ENCODE measurements at regions not wholly inside any gene's neighbourhood (a gene's known extent, or its start where the extent isn't known, plus 50 kb on each side); places are given as distances from the start of the nearest gene placed in this dataset.

DNA sequence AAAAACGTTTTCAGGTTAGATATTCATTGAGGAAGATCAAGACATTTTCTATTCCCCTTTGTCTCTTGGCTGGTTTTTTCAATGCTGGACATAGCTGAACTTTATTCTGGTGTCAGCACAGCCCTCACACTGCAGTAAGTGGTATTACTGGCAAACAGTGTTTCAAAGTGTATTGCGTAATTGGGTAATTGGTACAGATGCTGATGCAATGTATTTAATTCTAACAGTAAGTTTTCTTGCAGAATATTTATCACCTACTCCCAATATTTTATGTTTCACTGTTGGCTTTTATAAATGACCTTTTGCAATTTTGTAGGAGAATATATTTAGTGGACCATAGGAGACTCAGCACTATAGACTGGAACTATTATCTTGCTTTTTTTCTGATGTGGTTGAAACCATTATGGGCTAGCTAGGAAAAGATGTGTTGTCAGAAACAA lies 287.6 kb upstream of the SOX4 start:
- H2BK5ac ChIP-seq (ENCODE audit: low read depth, low read length, poor library complexity) = no peak overlapping the region
- no peak overlapping the region for H3K4ac ChIP-seq (ENCODE audit: low read depth, low read length)
- no CpG with 5 or more reads among the region's 2 CpGs for WGBS (ENCODE audit: extremely low coverage, insufficient coverage, insufficient read length)
- no peak overlapping the region for H2BK12ac ChIP-seq (ENCODE audit: low read length)
- H2AFZ ChIP-seq (ENCODE audit: insufficient read depth, low read length, poor library complexity) = no peak overlapping the region
- no peaks in the 10 kb centered on the region for H3K36me3 ChIP-seq (ENCODE audit: control insufficient read depth in 1 of 2, insufficient read depth in 2 of 2, low read length in 2 of 2)
- no peaks in the 10 kb centered on the region for H3K9me3 ChIP-seq (ENCODE audit: insufficient read depth, low read depth, low read length)
- H3K27me3 ChIP-seq (ENCODE audit: insufficient read depth, low read length) = no peaks in the 10 kb centered on the region
- H3K4me2 ChIP-seq (ENCODE audit: low read length) = no peak overlapping the region
- no peak overlapping the region for H2BK120ac ChIP-seq (ENCODE audit: insufficient read depth, low read length, poor library complexity)
- DNase-seq = peak in 1 of 2 donors; percentile 64
- no peak overlapping the region for H4K12ac ChIP-seq (ENCODE audit: low read depth, low read length)
- H3K9ac ChIP-seq (ENCODE audit: low read length) = no peak overlapping the region
- no peak overlapping the region for H3K27ac ChIP-seq (ENCODE audit: low read depth, low read length)
- H3K4me1 ChIP-seq (ENCODE audit: control insufficient read depth in 1 of 2, insufficient read depth in 2 of 2, low read length in 2 of 2) = no peaks in the 10 kb centered on the region
- H3K79me1 ChIP-seq (ENCODE audit: low read length) = no peaks in the 10 kb centered on the region
- H3K79me2 ChIP-seq (ENCODE audit: control insufficient read depth, insufficient read depth, low read length, poor library complexity) = no peaks in the 10 kb centered on the region
- H3K4me3 ChIP-seq (ENCODE audit: low read depth, low read length) = no peak overlapping the region
- no peak overlapping the region for H2AK5ac ChIP-seq (ENCODE audit: low read length)
- no peak overlapping the region for H3K23ac ChIP-seq (ENCODE audit: low read length)
- H4K91ac ChIP-seq (ENCODE audit: low read depth, low read length) = no peak overlapping the region
- H3K18ac ChIP-seq (ENCODE audit: low read length) = no peak overlapping the region
- H3K14ac ChIP-seq (ENCODE audit: low read length) = no peak overlapping the region
- H4K8ac ChIP-seq (ENCODE audit: low read depth, low read length) = no peak overlapping the region

DNA sequence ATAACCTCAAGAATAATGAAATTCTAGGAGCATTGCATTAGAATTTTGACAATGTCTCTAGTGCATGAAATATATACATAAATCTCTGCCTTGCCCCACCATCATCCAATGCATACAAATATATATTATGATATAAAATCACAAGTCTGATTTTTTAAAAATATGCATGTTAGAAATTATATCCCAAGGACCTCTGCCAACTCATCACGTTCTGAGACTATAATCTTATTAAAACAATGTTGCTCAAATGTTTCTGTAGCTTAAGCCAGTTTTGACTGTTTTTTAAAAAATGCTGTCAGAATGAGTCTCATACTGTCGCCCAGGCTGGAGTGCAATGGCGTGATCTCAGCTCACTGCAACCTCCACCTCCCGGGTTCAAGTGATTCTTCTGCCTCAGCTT lies 287.0 kb upstream of the SOX4 start:
- H3K4me1 ChIP-seq (ENCODE audit: control insufficient read depth in 1 of 2, insufficient read depth in 2 of 2, low read length in 2 of 2) = no peaks in the 10 kb centered on the region
- H3K9ac ChIP-seq (ENCODE audit: low read length) = no peak overlapping the region
- whole genome bisulfite sequencing (ENCODE audit: extremely low coverage, insufficient coverage, insufficient read length) = no CpG with 5 or more reads among the region's 4 CpGs
- H3K79me1 ChIP-seq (ENCODE audit: low read length) = no peaks in the 10 kb centered on the region
- H2BK12ac ChIP-seq (ENCODE audit: low read length) = no peak overlapping the region
- no peaks in the 10 kb centered on the region for H3K79me2 ChIP-seq (ENCODE audit: control insufficient read depth, insufficient read depth, low read length, poor library complexity)
- no peak overlapping the region for H2BK120ac ChIP-seq (ENCODE audit: insufficient read depth, low read length, poor library complexity)
- no peak overlapping the region for H3K27ac ChIP-seq (ENCODE audit: low read depth, low read length)
- H3K23ac ChIP-seq (ENCODE audit: low read length) = no peak overlapping the region
- no peaks in the 10 kb centered on the region for H3K9me3 ChIP-seq (ENCODE audit: insufficient read depth, low read depth, low read length)
- DNase-seq = no peak
- no peaks in the 10 kb centered on the region for H3K27me3 ChIP-seq (ENCODE audit: insufficient read depth, low read length)
- H3K4me2 ChIP-seq (ENCODE audit: low read length) = no peak overlapping the region
- no peak overlapping the region for H2BK5ac ChIP-seq (ENCODE audit: low read depth, low read length, poor library complexity)
- no peak overlapping the region for H2AFZ ChIP-seq (ENCODE audit: insufficient read depth, low read length, poor library complexity)
- H3K36me3 ChIP-seq (ENCODE audit: control insufficient read depth in 1 of 2, insufficient read depth in 2 of 2, low read length in 2 of 2) = no peaks in the 10 kb centered on the region
- no peak overlapping the region for H4K91ac ChIP-seq (ENCODE audit: low read depth, low read length)
- no peak overlapping the region for H4K8ac ChIP-seq (ENCODE audit: low read depth, low read length)
- no peak overlapping the region for H3K4ac ChIP-seq (ENCODE audit: low read depth, low read length)
- no peak overlapping the region for H2AK5ac ChIP-seq (ENCODE audit: low read length)
- no peak overlapping the region for H4K12ac ChIP-seq (ENCODE audit: low read depth, low read length)
- H3K18ac ChIP-seq (ENCODE audit: low read length) = no peak overlapping the region
- H3K4me3 ChIP-seq (ENCODE audit: low read depth, low read length) = no peak overlapping the region
- no peak overlapping the region for H3K14ac ChIP-seq (ENCODE audit: low read length)

- Histone ChIP-seq H2BK5ac (ENCODE audit: low read depth, low read length, poor library complexity) (no peak overlapping the region), H3K9ac (ENCODE audit: low read length) (no peak overlapping the region), H3K27me3 (ENCODE audit: insufficient read depth, low read length) (no peaks in the 10 kb centered on the region), H2AK5ac (ENCODE audit: low read length) (no peak overlapping the region), H2AFZ (ENCODE audit: insufficient read depth, low read length, poor library complexity) (no peak overlapping the region), H3K79me1 (ENCODE audit: low read length) (no peaks in the 10 kb centered on the region), H3K14ac (ENCODE audit: low read length) (no peak overlapping the region), H3K4ac (ENCODE audit: low read depth, low read length) (no peak overlapping the region), H3K4me2 (ENCODE audit: low read length) (no peak overlapping the region), H4K12ac (ENCODE audit: low read depth, low read length) (no peak overlapping the region), H3K18ac (ENCODE audit: low read length) (no peak overlapping the region), H4K91ac (ENCODE audit: low read depth, low read length) (no peak overlapping the region), H3K79me2 (ENCODE audit: control insufficient read depth, insufficient read depth, low read length, poor library complexity) (no peaks in the 10 kb centered on the region), H3K27ac (ENCODE audit: low read depth, low read length) (no peak overlapping the region), H3K4me1 (ENCODE audit: control insufficient read depth in 1 of 2, insufficient read depth in 2 of 2, low read length in 2 of 2) (peaks cover 0 to 5% of the 10 kb centered on the region in 2 experiments), H3K4me3 (ENCODE audit: low read depth, low read length) (no peak overlapping the region), H3K23ac (ENCODE audit: low read length) (no peak overlapping the region), H3K36me3 (ENCODE audit: control insufficient read depth in 1 of 2, insufficient read depth in 2 of 2, low read length in 2 of 2) (no peaks in the 10 kb centered on the region), H2BK12ac (ENCODE audit: low read length) (no peak overlapping the region), H2BK120ac (ENCODE audit: insufficient read depth, low read length, poor library complexity) (no peak overlapping the region), H4K8ac (ENCODE audit: low read depth, low read length) (no peak overlapping the region), H3K9me3 (ENCODE audit: insufficient read depth, low read depth, low read length) (no peaks in the 10 kb centered on the region)
- no CpG with 5 or more reads among the region's 11 CpGs for WGBS (ENCODE audit: extremely low coverage, insufficient coverage, insufficient read length)
- DNase-seq = no peak
Measured at GRCh38 chr6:21309807-21310221, 283.7 kb upstream of the SOX4 start.

- no peaks in the 10 kb centered on the region for H3K9me3 ChIP-seq (ENCODE audit: insufficient read depth, low read depth, low read length)
- H3K27me3 ChIP-seq (ENCODE audit: insufficient read depth, low read length) = no peaks in the 10 kb centered on the region
- no peak overlapping the region for H2AFZ ChIP-seq (ENCODE audit: insufficient read depth, low read length, poor library complexity)
- H3K36me3 ChIP-seq (ENCODE audit: control insufficient read depth in 1 of 2, insufficient read depth in 2 of 2, low read length in 2 of 2) = no peaks in the 10 kb centered on the region
- no peak overlapping the region for H3K27ac ChIP-seq (ENCODE audit: low read depth, low read length)
- H3K23ac ChIP-seq (ENCODE audit: low read length) = no peak overlapping the region
- H3K4me2 ChIP-seq (ENCODE audit: low read length) = no peak overlapping the region
- no peak overlapping the region for H3K18ac ChIP-seq (ENCODE audit: low read length)
- H3K9ac ChIP-seq (ENCODE audit: low read length) = no peak overlapping the region
- H3K14ac ChIP-seq (ENCODE audit: low read length) = no peak overlapping the region
- H4K91ac ChIP-seq (ENCODE audit: low read depth, low read length) = no peak overlapping the region
- H2BK12ac ChIP-seq (ENCODE audit: low read length) = no peak overlapping the region
- H3K79me2 ChIP-seq (ENCODE audit: control insufficient read depth, insufficient read depth, low read length, poor library complexity) = no peaks in the 10 kb centered on the region
- no CpG with 5 or more reads among the region's 13 CpGs for WGBS (ENCODE audit: extremely low coverage, insufficient coverage, insufficient read length)
- DNase-seq = no peak
- no peak overlapping the region for H4K12ac ChIP-seq (ENCODE audit: low read depth, low read length)
- no peaks in the 10 kb centered on the region for H3K79me1 ChIP-seq (ENCODE audit: low read length)
- no peak overlapping the region for H3K4ac ChIP-seq (ENCODE audit: low read depth, low read length)
- H2BK5ac ChIP-seq (ENCODE audit: low read depth, low read length, poor library complexity) = no peak overlapping the region
- H4K8ac ChIP-seq (ENCODE audit: low read depth, low read length) = no peak overlapping the region
- no peak overlapping the region for H3K4me3 ChIP-seq (ENCODE audit: low read depth, low read length)
- no peak overlapping the region for H2BK120ac ChIP-seq (ENCODE audit: insufficient read depth, low read length, poor library complexity)
- no peak overlapping the region for H2AK5ac ChIP-seq (ENCODE audit: low read length)
- H3K4me1 ChIP-seq (ENCODE audit: control insufficient read depth in 1 of 2, insufficient read depth in 2 of 2, low read length in 2 of 2) = peaks cover 0 to 5% of the 10 kb centered on the region in 2 experiments
Measured at GRCh38 chr6:21310568-21311140, 282.9 kb upstream of the SOX4 start.
